SU-DHL-6 (cell line): ENCODE measurements at regions not wholly inside any gene's neighbourhood (a gene's known extent, or its start where the extent isn't known, plus 50 kb on each side); places are given as distances from the start of the nearest gene placed in this dataset.

ENCODE experiments used
- H2AFZ ChIP-seq: fragments of 200-600 bp; sonication (generic); 2 replicates; pipeline ENCODE4 v1.6.1; 2014; ENCODE audit warnings: low read depth, mild to moderate bottlenecking, moderate library complexity, mixed read lengths, antibody characterized with exemption, low read length; ENCODE audit not compliant: severe bottlenecking
- H3F3A ChIP-seq: fragments of 200-600 bp; shearing (Covaris generic); 2 replicates; pipeline ENCODE4 v1.6.0; 2016; ENCODE audit warnings: antibody characterized with exemption, mild to moderate bottlenecking; ENCODE audit not compliant: insufficient read depth
- H3K27ac ChIP-seq: fragments of 200-600 bp; sonication (generic); 2 replicates; pipeline ENCODE4 v1.5.1; 2016; ENCODE audit warnings: low read depth, mild to moderate bottlenecking, low read length, moderate library complexity, mixed read lengths
- H3K27me3 ChIP-seq: fragments of 200-600 bp; sonication (generic), shearing (Covaris generic); 2 replicates; pipeline ENCODE4 v1.6.0; 2014; ENCODE audit warnings: mild to moderate bottlenecking, low read length
- H3K36me3 ChIP-seq: fragments of 200-600 bp; sonication (generic); 2 replicates; pipeline ENCODE4 v1.6.1; 2014; ENCODE audit warnings: mild to moderate bottlenecking, low read length, mixed read lengths
- H3K4me2 ChIP-seq: fragments of 300-600, 200-600 bp; shearing (Covaris generic), sonication (generic); 2 replicates; pipeline ENCODE4 v1.6.0; 2014; ENCODE audit warnings: low read length, low read depth, mild to moderate bottlenecking; ENCODE audit not compliant: poor library complexity, severe bottlenecking
- H3K4me3 ChIP-seq: fragments of 200-600 bp; sonication (generic); 2 replicates; pipeline ENCODE4 v1.5.1; 2014; ENCODE audit warnings: antibody characterized with exemption, low read length, mild to moderate bottlenecking, mixed read lengths; ENCODE audit not compliant: insufficient read depth, poor library complexity, severe bottlenecking
- H3K79me2 ChIP-seq: fragments of 200-600 bp; sonication (generic); 2 replicates; pipeline ENCODE4 v1.6.1; 2014; ENCODE audit warnings: mild to moderate bottlenecking, low read length, moderate library complexity; ENCODE audit not compliant: insufficient read depth
- H3K9ac ChIP-seq: fragments of 200-600 bp; sonication (generic); 2 replicates; pipeline ENCODE4 v1.7.0; 2014; ENCODE audit warnings: mild to moderate bottlenecking, low read length
- H3K9me2 ChIP-seq: fragments of 200-600 bp; sonication (generic); replicated peaks from 2 replicates; pipeline ENCODE4 v1.6.1; 2014; ENCODE audit warnings: low read length; ENCODE audit not compliant: insufficient read depth
- H3K9me3 ChIP-seq: fragments of 200-600 bp; sonication (generic); 2 replicates; pipeline ENCODE4 v1.6.1; 2014; ENCODE audit warnings: low read length, mixed read lengths; ENCODE audit not compliant: insufficient read depth
- H4K20me1 ChIP-seq: fragments of 200-600 bp; sonication (generic); 2 replicates; pipeline ENCODE4 v1.6.1; 2014; ENCODE audit warnings: low read depth, mild to moderate bottlenecking, antibody characterized with exemption, low read length, moderate library complexity, mixed read lengths
- EZH2phosphoT487 ChIP-seq: fragments of 200-600 bp; sonication (generic), shearing (Covaris generic); conservative IDR thresholded peaks from 2 replicates; pipeline ENCODE4 v1.6.1; 2018; ENCODE audit warnings: mild to moderate bottlenecking, antibody characterized with exemption, low read length, moderate library complexity, mixed read lengths
- TF ChIP-seq, protein P1 (sequence below): fragments of 200-600 bp; sonication (generic); IDR thresholded peaks from one replicate; pipeline ENCODE4 v1.5.1; 2017; ENCODE audit warnings: antibody characterized with exemption, mild to moderate bottlenecking, low read length, moderate library complexity; ENCODE audit not compliant: insufficient read depth, poor library complexity, severe bottlenecking

DNA sequence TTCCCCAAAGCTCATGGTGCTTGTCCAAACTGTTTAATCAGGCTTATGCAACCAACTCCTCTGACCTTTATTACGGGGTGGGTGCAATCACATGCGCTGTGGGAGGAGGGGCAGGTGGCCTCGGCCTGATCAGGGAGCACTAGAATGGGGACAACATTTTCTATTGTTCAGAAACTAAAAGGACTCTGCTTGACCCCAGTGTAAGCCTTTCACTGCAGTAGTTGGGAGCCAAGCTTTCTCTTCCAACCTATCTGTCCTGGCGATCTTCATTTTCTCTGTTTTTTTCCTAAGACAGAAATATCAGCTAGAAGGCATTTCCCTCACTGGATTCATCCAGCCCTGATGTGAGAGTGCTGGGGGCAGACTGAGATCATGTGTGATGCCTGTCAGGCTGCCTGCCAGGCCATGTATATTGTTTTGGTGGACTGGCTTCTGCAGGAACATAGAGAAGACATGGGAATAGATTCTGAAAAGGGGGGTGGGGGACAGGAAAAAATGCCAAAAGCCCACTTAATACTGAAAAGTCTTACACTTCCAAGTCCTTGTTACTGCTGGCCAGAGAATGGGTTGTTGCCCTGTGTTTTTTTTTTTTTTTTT is 627.0 kb upstream of the TBL1XR1 start:
- no peaks in the 10 kb centered on the region for H3K9me3 ChIP-seq
- H3K79me2 ChIP-seq: no peaks in the 10 kb centered on the region
- no peaks in the 10 kb centered on the region for H3K27me3 ChIP-seq
- H3K4me3 ChIP-seq: no peak overlapping the region
- no peaks in the 10 kb centered on the region for H4K20me1 ChIP-seq
- H3K9me2 ChIP-seq: no peaks in the 10 kb centered on the region
- no peak overlapping the region for H3K27ac ChIP-seq
- H3K4me2 ChIP-seq: no peak overlapping the region
- no peaks in the 10 kb centered on the region for H3K36me3 ChIP-seq
- H3K9ac ChIP-seq: no peak overlapping the region
- H3F3A ChIP-seq: no peaks in the 10 kb centered on the region
- H2AFZ ChIP-seq: no peak overlapping the region
- TF ChIP-seq EZH2phosphoT487: no peak
- TF ChIP-seq, protein P1, sequence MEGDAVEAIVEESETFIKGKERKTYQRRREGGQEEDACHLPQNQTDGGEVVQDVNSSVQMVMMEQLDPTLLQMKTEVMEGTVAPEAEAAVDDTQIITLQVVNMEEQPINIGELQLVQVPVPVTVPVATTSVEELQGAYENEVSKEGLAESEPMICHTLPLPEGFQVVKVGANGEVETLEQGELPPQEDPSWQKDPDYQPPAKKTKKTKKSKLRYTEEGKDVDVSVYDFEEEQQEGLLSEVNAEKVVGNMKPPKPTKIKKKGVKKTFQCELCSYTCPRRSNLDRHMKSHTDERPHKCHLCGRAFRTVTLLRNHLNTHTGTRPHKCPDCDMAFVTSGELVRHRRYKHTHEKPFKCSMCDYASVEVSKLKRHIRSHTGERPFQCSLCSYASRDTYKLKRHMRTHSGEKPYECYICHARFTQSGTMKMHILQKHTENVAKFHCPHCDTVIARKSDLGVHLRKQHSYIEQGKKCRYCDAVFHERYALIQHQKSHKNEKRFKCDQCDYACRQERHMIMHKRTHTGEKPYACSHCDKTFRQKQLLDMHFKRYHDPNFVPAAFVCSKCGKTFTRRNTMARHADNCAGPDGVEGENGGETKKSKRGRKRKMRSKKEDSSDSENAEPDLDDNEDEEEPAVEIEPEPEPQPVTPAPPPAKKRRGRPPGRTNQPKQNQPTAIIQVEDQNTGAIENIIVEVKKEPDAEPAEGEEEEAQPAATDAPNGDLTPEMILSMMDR: no peak

DNA sequence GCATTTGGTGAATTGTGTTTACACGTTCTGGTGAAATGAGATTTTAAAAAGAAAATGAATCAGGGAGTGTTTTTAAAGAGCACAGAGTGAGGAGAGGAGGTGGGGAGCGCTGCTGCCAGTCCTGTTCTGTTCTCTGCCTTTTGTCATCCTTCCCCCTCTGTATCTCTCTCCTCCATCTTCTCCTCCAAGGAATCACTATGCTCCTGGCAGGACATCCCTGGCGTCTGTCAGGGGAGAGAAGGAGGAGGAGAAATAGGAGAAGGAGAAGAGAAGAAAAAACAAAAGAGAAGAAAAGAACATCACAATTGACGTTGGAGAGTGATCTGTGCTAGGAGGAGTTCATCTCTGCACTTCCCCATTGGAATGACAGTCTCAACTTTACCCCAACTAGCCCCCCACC is 627.6 kb upstream of the TBL1XR1 start:
- no peak overlapping the region for H3K4me3 ChIP-seq
- H3K4me2 ChIP-seq: no peak overlapping the region
- TF ChIP-seq, protein P1: no peak
- no peaks in the 10 kb centered on the region for H3K79me2 ChIP-seq
- H2AFZ ChIP-seq: no peak overlapping the region
- H3K9me3 ChIP-seq: no peaks in the 10 kb centered on the region
- H3K9ac ChIP-seq: no peak overlapping the region
- no peak overlapping the region for H3K27ac ChIP-seq
- H4K20me1 ChIP-seq: no peaks in the 10 kb centered on the region
- H3F3A ChIP-seq: no peaks in the 10 kb centered on the region
- no peaks in the 10 kb centered on the region for H3K27me3 ChIP-seq
- no peaks in the 10 kb centered on the region for H3K36me3 ChIP-seq
- no peaks in the 10 kb centered on the region for H3K9me2 ChIP-seq

DNA sequence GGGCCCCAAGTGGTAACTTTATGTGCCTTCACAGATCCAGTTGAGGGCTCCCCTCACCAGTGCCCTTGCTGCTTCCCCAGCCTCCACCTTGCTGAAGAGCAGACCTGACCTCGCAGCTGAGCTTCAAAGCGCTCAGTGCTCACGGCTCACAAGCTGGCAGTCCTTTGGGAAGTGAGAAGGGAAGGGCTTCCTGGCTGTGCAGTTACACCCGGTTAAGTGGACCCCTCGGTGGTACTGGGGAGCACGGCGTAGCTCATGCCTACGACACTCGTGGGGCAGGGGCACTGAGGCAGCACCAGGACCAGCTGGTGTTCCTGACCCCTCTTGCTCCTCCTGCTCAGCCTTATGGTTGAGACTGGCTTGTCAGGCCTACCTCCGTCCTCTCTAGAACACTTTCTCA is 629.0 kb upstream of the TBL1XR1 start:
- Histone ChIP-seq H2AFZ (no peak overlapping the region), H3K79me2 (no peaks in the 10 kb centered on the region), H3K9me2 (no peaks in the 10 kb centered on the region), H3K27me3 (no peaks in the 10 kb centered on the region), H3F3A (no peaks in the 10 kb centered on the region), H3K9ac (no peak overlapping the region), H3K9me3 (no peaks in the 10 kb centered on the region), H4K20me1 (no peaks in the 10 kb centered on the region), H3K4me2 (no peak overlapping the region), H3K27ac (no peak overlapping the region), H3K4me3 (no peak overlapping the region), H3K36me3 (no peaks in the 10 kb centered on the region)
- TF ChIP-seq EZH2phosphoT487: no peak
- TF ChIP-seq, protein P1: no peak
